Non-pigmented ciliary epithelial cell (primary cell): ENCODE measurements at regions not wholly inside any gene's neighbourhood (a gene's known extent, or its start where the extent isn't known, plus 50 kb on each side); places are given as distances from the start of the nearest gene placed in this dataset.
"Not testable (repeated sequence)": the region's sequence is repeated elsewhere in the genome, so short reads cannot be mapped to it uniquely, and the experiment has no call there.

Experiments
- DNase-seq: peaks from one replicate; pipeline ENCODE4 v3.0.0-alpha.2; 2010; ENCODE audit warnings: low read depth

DNA sequence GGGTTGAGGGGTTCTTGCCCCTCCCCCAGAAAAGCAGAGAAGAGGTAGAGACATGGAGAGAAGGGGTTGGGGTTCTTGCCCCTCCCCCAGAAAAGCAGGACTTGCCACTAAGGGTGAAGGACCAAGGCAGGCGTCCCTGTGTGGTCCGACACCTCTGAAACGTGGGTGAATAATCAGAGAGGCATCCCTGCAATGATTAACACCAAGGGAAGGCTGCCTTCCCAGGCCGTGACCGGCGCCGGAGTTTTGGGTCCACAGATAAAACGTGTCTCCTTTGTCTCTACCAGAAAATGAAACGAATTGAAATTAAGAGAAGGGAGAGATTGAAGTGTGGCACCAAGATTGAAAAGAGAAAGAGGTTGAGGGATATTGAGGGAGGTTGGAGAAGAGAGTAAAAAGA, 778.2 kb downstream of the UQCRFS1 start:
- DNase-seq = not testable (repeated sequence)

DNA sequence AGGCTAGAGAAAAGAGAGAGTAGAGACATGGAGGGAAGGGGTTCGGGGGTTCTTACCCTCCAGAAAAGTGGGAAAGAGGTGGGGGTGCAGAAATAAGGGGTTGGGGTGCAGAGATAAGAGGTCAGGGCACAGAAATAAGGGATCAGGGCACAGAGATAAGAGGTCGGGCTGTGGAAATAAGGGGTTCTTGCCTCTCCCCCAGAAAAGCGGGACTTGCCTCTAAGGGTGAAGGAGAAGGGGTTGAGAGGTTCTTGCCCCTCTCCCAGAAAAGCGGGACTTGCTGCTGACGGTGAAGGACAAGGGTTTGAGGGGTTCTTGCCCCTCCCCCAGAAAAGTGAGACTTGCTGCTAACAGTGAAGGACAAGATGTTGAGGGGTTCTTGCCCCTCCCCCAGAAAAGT, 778.6 kb downstream of the UQCRFS1 start:
- not testable (repeated sequence) for DNase-seq

GRCh38 chr19:28433166-28433565, 779.8 kb downstream of the UQCRFS1 start:
- not testable (repeated sequence) for DNase-seq

- no peak for DNase-seq
Observed at GRCh38 chr19:28430214-28430613, 782.7 kb downstream of the UQCRFS1 start.

- no peak for DNase-seq
Observed at GRCh38 chr19:28429356-28429755, 783.6 kb downstream of the UQCRFS1 start.

DNA sequence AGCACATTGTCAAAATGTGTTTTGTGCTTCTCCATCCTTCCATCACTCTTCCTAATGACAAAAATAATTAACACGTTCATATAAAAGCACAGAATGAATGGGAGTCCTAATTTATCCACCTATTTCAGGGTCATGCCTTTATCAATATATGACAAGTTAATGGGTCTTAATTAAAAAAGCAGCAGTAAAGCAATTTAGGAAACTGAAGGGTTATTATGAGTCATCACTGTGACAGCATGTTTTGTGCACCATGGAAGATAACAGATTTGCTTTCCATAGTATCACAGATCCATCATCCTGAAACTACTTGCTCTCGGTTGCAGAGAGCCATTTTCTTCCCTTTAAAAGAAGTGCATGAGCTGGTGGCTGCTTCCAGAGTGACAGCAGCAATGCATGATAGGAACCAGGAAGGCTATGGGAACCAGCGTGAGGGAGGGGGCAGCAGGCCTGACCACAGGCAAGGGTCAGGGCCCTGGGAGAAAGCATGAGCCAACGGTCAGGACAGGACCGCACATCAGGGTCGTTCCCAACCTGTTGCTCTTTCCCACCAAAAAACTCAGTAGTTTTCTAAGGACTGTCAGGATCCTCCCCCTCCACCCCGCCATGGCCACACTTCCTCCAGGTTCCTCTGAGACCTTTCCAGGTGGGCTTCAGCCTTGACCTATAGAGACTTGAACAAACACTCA, 784.1 kb downstream of the UQCRFS1 start:
- DNase-seq = no peak

DNA sequence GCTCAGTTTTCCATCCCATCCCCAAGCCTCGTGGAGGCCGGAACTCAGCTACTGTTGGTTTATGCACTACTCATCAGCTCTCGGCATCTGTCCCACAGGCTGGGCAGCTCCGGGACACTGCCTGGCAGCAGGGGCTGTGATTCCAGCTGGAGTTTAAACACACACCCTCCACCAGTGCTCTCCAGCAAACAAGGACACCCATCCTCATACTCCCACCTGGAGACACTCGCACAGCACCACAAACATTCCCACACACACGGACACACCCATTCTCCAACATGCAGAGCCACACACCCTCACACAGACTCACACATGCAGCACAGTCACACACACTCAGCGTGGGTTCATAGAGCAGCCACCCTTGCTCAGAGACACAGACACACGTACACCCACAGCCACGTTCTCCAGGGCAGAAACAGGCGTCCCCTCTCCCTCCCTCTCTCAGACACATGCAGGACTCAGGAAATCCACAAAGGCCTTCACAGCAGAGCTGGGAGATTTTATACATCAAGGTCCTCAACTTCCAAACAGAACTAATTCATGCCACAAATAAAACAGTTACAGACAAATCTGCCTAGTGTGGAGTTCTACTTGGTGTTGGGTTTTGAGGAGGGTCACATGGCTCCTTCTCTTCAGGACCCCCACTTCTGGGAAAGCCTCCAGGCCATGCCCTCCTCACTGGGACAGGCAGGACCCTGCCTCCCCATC, 785.4 kb downstream of the UQCRFS1 start:
- no peak for DNase-seq

DNA sequence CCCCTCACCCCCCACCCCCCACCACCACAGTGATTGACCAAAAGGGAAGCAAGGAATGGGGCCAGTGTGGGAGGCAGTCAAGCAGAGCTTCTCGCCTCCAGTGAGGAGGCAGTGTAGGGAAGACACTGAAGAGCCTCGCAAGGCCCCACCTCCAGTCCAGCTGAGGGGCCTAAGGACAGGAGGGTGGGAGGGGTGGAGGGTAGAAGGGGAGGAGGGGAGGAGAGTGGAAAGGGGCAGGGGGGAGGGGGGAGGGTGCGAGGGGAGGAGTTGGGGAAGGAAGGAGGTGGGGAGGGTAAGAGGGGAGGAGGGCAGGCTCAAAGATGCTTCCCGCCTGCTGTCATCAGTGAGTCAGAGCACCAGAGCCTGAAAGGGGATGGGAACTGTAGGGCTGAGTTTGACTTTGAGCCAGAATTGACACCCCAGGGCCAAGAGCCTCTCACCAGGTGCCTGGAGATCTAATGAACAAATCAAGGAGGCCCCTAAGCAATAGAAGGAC, 786.2 kb downstream of the UQCRFS1 start:
- DNase-seq = no peak

GRCh38 chr19:28426110-28426729, 786.7 kb downstream of the UQCRFS1 start:
- DNase-seq = no peak

DNA sequence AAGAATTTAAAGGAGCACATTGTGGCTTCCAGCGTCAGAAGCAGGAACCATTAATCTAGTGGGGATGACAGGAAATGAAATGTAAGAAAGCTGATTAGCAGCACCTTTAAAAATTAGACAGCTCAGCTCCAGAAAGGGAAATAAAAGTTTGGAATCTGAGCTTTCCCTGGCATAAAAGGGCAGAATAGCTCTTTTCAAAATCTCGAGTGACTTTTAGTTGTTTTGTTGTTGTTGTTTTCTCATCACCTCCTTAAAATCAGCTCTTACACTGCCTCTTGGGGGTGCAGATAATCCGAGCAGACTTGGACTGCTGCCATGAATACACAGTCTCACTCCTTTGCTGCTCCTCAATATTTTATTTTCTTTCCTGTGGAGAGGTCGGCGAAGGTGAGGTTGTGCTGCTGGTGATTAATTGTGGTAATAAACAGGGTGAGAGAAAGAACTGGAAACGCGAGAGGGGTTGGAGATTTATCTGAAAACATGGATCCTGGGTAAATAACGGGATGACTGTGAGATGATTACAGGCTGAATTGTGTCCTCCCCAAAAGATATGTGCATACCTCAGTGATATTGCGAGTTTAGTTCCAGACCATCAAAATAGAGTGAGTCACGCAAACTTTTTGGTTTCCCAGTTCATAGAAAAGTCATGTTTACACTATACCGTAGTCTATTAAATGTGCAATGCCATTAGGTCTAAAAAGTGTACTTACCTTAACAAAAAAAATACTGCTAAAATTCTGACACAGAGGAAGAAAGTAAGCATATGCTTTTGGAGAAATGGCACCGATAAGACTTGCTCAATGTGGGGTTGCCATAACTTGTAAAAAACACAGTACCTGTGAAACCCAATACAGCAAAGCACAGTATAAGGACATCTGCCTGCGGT, 787.7 kb downstream of the UQCRFS1 start:
- DNase-seq = peak; percentile 13

DNA sequence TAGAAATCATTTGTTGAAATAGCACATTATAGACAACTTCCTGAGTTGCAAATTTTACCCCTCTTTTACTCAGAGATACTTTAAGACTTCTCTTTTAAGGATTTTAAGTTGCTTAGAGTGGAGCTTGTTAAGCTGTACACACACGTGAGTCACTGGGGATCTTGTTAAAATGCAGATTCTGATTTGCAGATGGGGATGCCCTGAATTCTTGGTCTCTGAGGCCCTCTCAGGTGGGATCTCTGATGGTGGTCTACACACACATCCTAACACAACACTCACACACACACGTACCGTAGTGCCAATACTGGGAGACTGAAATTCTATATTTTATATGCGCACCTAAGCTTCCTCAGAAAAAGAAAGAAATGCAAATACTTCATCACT, 788.3 kb downstream of the UQCRFS1 start:
- no peak for DNase-seq

GRCh38 chr19:28424077-28424476, 788.9 kb downstream of the UQCRFS1 start:
- DNase-seq = no peak

DNA sequence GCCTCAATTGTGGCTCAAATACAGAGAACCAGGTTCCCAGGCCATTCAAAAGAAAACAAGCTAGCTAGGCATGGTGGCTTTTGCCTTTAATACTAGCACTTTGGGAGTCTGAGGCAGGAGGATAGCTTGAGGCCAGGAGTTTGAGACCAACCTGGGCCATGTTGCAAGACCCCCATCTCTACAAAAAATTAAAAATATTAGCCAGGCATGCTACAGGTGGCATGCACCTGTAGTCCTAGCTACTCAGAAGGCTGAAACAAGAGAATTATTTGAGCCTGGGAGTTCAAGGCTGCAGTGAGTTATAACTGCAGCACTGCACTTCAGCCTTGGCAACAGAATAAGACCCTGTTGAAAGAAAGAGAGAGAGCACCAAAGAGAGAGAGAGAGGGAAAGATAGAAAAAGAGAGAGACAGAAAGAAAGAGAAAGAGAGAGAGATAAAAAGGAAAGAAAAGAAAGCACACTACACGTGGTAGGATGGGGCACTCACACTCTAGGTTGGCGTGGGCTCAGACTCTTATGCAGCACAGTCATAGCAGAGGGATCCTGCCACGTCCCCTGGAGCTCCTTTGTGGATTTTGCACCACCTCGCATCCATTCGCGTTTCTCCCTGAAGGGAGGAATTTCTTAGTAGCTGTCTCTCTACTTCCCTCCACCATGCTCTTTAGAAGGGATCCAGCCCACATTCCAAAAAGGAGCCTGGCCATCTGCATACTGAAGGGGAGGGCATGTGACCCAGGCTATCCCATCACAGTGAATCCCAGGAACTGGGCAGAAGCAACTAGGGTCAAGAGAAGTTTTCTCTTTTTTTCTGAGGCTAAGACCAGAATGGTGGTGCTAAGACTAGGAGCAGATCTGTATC, 789.9 kb downstream of the UQCRFS1 start:
- DNase-seq = no peak

GRCh38 chr19:28422046-28422445, 790.9 kb downstream of the UQCRFS1 start:
- no peak for DNase-seq

- DNase-seq = no peak
Observed at GRCh38 chr19:28420811-28421550, 792.0 kb downstream of the UQCRFS1 start.

DNA sequence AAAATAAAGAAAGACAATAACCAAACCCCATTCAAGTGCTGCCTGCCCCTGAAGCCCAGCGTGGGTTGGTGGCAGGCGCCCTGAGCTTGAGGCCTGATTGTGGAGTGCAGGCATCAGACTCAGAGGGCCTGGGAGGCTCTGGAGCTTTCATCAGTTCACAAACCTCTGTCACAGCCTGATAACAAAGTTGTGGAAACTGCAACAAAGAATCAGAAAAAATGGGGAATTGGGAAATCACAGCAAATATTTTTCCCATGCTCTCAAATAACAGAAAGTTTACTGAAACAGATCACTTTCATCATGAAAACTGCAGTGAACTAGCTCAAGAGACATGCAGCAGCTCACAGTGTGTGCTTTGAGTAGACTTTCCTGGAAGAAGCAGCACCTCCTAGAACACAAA, 793.6 kb downstream of the UQCRFS1 start:
- no peak for DNase-seq

- DNase-seq = no peak
Observed at GRCh38 chr19:28417361-28417760, 795.6 kb downstream of the UQCRFS1 start.

GRCh38 chr19:28416245-28416644, 796.7 kb downstream of the UQCRFS1 start:
- no peak for DNase-seq

DNA sequence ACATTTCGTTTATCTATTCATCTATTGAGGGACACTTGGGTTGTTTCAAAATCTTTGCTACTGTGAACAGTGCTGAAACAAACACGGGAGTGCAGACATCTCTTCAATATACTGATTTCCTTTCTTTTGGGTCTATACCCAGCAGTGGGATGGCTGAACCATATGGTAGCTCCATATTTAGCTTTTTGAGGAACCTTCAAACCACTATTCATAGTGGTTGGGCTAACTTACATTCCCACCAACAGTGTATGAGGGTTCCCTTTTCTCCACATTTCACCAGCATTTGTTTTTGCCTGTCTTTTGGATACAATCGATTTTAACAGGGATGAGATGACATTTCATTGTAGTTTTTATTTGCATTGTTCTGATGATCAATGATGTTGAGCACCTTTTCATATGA, 798.2 kb downstream of the UQCRFS1 start:
- no peak for DNase-seq

DNA sequence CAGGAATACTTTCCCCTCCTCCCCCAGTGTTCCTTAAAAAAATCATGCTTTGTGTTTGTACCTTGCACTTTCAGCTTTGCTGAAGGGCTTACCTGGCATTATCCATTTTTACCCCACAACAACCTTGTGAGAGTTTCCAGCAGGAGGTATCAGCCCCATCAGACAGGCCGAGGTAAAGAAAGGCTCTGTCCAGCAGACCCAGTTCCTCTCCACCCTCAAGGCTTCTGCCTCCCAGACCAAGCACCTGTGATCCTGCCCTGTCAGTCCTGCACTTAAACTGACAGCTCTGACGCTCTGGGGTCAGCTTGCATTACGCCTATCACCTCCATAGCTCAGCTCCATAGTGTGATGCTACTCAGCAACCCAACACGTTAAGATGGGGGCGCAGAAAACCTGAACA, 803.1 kb downstream of the UQCRFS1 start:
- no peak for DNase-seq

DNA sequence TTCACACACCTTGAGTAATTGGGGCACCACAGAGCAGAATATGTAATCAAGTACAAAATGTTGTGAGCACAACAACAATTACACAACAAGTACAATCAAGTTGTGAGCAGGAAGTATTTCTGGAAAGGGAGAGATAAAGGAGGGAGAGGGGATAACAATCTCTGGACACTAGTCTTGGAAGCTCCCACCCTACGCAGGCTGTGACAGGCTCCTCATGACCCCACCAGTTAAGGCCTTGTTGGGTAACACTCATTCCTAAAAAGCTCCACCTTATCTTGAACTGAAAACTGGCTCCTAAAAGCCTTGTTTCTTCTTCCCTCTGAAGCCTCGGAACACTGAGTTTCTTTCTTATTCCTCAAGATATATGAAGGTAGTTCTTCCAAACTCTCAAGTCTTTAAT, 806.0 kb downstream of the UQCRFS1 start:
- DNase-seq = no peak
